HL-60 (cell line): ENCODE measurements at regions not wholly inside any gene's neighbourhood (a gene's known extent, or its start where the extent isn't known, plus 50 kb on each side); places are given as distances from the start of the nearest gene placed in this dataset.

Experiments
- REST ChIP-seq: IDR thresholded peaks from 2 replicates; pipeline ENCODE4 v1.6.1; 2012; ENCODE audit warnings: low read depth; ENCODE audit not compliant: insufficient replicate concordance
- TF ChIP-seq, protein P1 (sequence below): IDR thresholded peaks from one replicate; pipeline ENCODE4 v1.5.1; 2011; ENCODE audit warnings: low read length, control low read depth, inconsistent platforms; ENCODE audit not compliant: insufficient read depth

- TF ChIP-seq, protein P1, sequence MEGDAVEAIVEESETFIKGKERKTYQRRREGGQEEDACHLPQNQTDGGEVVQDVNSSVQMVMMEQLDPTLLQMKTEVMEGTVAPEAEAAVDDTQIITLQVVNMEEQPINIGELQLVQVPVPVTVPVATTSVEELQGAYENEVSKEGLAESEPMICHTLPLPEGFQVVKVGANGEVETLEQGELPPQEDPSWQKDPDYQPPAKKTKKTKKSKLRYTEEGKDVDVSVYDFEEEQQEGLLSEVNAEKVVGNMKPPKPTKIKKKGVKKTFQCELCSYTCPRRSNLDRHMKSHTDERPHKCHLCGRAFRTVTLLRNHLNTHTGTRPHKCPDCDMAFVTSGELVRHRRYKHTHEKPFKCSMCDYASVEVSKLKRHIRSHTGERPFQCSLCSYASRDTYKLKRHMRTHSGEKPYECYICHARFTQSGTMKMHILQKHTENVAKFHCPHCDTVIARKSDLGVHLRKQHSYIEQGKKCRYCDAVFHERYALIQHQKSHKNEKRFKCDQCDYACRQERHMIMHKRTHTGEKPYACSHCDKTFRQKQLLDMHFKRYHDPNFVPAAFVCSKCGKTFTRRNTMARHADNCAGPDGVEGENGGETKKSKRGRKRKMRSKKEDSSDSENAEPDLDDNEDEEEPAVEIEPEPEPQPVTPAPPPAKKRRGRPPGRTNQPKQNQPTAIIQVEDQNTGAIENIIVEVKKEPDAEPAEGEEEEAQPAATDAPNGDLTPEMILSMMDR: no peak
- TF ChIP-seq REST: no peak
Measured at GRCh38 chr11:98630736-98631135, 390.0 kb upstream of the CNTN5 start.
